Panc1 (cell line): ENCODE measurements at regions not wholly inside any gene's neighbourhood (a gene's known extent, or its start where the extent isn't known, plus 50 kb on each side); places are given as distances from the start of the nearest gene placed in this dataset.

Source experiments
- ATAC-seq: fragments of 200-7000 bp; cut with Tn5 transposase; 2 replicates; pipeline ENCODE4 v1.9.1; 2020; ENCODE audit warnings: mild to moderate bottlenecking, moderate library complexity
- BruUV-seq: library from RNA; stranded (reverse); fragments of 400-500 nt; replicated peaks from 2 replicates; lab custom pipeline; 2021; lab: Mats Ljungman, UMichigan
- CTCF ChIA-PET: fragments of 300-600 bp; sonication (Branson Sonifier 250); formaldehyde crosslinking; loops from one replicate; lab custom pipeline; 2022; ENCODE audit warnings: antibody characterized with exemption; lab: Charles Lee
- POLR2A ChIA-PET: fragments of 300-600 bp; sonication (Branson Sonifier 250); formaldehyde crosslinking; loops from one replicate; lab custom pipeline; 2022; ENCODE audit warnings: antibody characterized with exemption; lab: Charles Lee
- DNase-seq: peaks from one replicate; pipeline ENCODE4 v3.0.0-alpha.2; 2010; ENCODE audit warnings: low read depth, low spot score
- H3K27ac ChIP-seq: 2 replicates; pipeline ENCODE4 v1.5.1; 2011; ENCODE audit warnings: mild to moderate bottlenecking, low read length, inconsistent platforms
- H3K27me3 ChIP-seq: fragments of 200-500 bp; sonication (Bioruptor generic); 2 replicates; pipeline ENCODE4 v1.6.0; 2014; ENCODE audit warnings: low read length, inconsistent platforms; ENCODE audit not compliant: control insufficient read depth, insufficient read depth
- H3K36me3 ChIP-seq: fragments of 200-500 bp; sonication (Bioruptor generic); 2 replicates; pipeline ENCODE4 v1.5.1; 2014; ENCODE audit warnings: inconsistent platforms, mild to moderate bottlenecking, low read length, moderate library complexity; ENCODE audit not compliant: control insufficient read depth, insufficient read depth
- H3K4me1 ChIP-seq: 2 replicates; pipeline ENCODE4 v1.5.1; 2011; ENCODE audit warnings: inconsistent platforms, mild to moderate bottlenecking, low read length, moderate library complexity; ENCODE audit not compliant: control insufficient read depth, insufficient read depth
- H3K4me3 ChIP-seq, 2 experiments: 2 replicates each; pipeline ENCODE4 v1.5.1; 2011 to 2012; ENCODE audit warnings: low read depth in 2 of 2, low read length in 2 of 2, mild to moderate bottlenecking in 2 of 2, inconsistent platforms in 1 of 2, moderate library complexity in 1 of 2
- H3K9me3 ChIP-seq: fragments of 200-500 bp; sonication (Bioruptor generic); 2 replicates; pipeline ENCODE4 v1.5.1; 2014; ENCODE audit warnings: low read depth, mild to moderate bottlenecking, inconsistent platforms, low read length, moderate library complexity; ENCODE audit not compliant: control insufficient read depth, insufficient read depth
- POLR2AphosphoS5 ChIP-seq: IDR thresholded peaks from 2 replicates; pipeline ENCODE4 v1.6.1; 2012; ENCODE audit warnings: mild to moderate bottlenecking, low read depth, low read length, moderate library complexity
- SIN3A ChIP-seq: IDR thresholded peaks from 2 replicates; pipeline ENCODE4 v1.6.1; 2012; ENCODE audit warnings: low read depth, mild to moderate bottlenecking, low read length, moderate library complexity, borderline replicate concordance; ENCODE audit not compliant: insufficient read depth
- TCF7L2 ChIP-seq: IDR thresholded peaks from 2 replicates; pipeline ENCODE4 v1.6.1; 2011; ENCODE audit warnings: mild to moderate bottlenecking, low read depth, low read length, inconsistent platforms
- in situ Hi-C: cut with HindIII; loops from 2 replicates; pipeline ENCODE4 v1.10.0; 2016; ENCODE audit warnings: low sequenced_read_pairs, low pct_unique_long_range_greater_than_20kb
- intact Hi-C: fragments of 100-400 bp; cut with micrococcal nuclease; formaldehyde crosslinking; loops from one replicate; pipeline ENCODE4 v1.10.0; 2022; ENCODE audit not compliant: unreplicated experiment
- TF ChIP-seq, protein P1 (sequence below): fragments of 450-650 bp; IDR thresholded peaks from 2 replicates; pipeline ENCODE4 v1.5.1; 2017; ENCODE audit warnings: mild to moderate bottlenecking
- TF ChIP-seq, protein P2 (sequence below), 2 experiments: IDR thresholded peaks; 2 replicates each; pipeline ENCODE4 v1.6.1; 2011 to 2012; ENCODE audit warnings: low read depth in 2 of 2, control low read depth in 1 of 2, low read length in 1 of 2, mild to moderate bottlenecking in 1 of 2, moderate library complexity in 1 of 2; ENCODE audit not compliant: insufficient read depth in 1 of 2

DNA sequence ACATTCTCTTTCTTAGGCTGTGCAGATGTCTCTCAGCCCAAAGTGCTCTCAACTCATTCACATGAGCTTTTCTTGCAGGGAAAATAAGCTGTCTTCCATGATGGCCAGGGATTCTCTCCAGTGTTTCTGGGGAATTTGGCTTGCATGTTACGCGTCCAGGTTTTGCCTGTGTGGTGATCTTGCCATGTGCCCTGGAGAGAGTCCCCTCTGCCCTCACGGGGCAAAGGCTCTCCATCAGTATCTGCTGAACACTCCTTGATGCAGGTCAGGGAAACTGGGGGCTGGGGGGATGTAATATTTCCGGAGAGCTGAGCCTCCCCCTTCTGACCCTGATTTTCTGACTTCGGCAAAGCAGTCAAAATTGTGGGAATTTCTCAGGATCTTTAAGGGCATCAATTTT is 87.6 kb downstream of the ACKR3 start:
- H3K4me1 ChIP-seq: no peaks in the 10 kb centered on the region
- DNase-seq (no peak), ATAC-seq (no peak)
- ChIA-PET CTCF (no interaction called here), POLR2A (no interaction called here)
- H3K9me3 ChIP-seq: no peaks in the 10 kb centered on the region
- no peak for TF ChIP-seq SIN3A
- TF ChIP-seq, protein P1, sequence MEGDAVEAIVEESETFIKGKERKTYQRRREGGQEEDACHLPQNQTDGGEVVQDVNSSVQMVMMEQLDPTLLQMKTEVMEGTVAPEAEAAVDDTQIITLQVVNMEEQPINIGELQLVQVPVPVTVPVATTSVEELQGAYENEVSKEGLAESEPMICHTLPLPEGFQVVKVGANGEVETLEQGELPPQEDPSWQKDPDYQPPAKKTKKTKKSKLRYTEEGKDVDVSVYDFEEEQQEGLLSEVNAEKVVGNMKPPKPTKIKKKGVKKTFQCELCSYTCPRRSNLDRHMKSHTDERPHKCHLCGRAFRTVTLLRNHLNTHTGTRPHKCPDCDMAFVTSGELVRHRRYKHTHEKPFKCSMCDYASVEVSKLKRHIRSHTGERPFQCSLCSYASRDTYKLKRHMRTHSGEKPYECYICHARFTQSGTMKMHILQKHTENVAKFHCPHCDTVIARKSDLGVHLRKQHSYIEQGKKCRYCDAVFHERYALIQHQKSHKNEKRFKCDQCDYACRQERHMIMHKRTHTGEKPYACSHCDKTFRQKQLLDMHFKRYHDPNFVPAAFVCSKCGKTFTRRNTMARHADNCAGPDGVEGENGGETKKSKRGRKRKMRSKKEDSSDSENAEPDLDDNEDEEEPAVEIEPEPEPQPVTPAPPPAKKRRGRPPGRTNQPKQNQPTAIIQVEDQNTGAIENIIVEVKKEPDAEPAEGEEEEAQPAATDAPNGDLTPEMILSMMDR: no peak
- H3K27ac ChIP-seq: no peak overlapping the region
- no peaks in the 10 kb centered on the region; the same call in 1 of the 2 replicates for H3K36me3 ChIP-seq
- peaks cover 15% of the 10 kb centered on the region for H3K27me3 ChIP-seq
- intact Hi-C loops (no loop called here), in situ Hi-C loops (no loop called here)
- no peak overlapping the region for H3K4me3 ChIP-seq
- BruUV-seq: no TSS peak

DNA sequence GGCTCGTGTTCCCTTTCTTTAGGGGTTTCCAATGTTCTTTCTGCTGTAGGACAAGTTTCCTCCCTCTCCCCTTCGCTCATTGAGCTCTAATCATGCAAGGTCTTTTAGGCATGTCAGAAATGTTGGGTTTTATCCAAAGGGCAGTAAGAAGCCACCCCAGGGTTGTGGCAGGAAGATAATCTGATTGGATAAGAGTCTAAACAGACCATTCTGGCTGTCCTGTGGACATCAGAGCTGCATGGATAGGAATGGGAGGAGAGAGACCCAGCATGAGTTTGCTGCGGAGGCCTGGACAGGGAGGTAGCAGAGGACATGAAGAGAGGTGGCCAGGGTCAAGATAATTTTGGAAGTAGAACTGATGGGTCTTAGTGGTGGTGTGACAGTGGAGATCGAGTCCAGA is 88.2 kb downstream of the ACKR3 start:
- ChIA-PET CTCF (no interaction called here), POLR2A (no interaction called here)
- DNase-seq (no peak), ATAC-seq (no peak)
- TF ChIP-seq POLR2AphosphoS5 (no peak), TCF7L2 (no peak), SIN3A (no peak)
- TF ChIP-seq, protein P2, sequence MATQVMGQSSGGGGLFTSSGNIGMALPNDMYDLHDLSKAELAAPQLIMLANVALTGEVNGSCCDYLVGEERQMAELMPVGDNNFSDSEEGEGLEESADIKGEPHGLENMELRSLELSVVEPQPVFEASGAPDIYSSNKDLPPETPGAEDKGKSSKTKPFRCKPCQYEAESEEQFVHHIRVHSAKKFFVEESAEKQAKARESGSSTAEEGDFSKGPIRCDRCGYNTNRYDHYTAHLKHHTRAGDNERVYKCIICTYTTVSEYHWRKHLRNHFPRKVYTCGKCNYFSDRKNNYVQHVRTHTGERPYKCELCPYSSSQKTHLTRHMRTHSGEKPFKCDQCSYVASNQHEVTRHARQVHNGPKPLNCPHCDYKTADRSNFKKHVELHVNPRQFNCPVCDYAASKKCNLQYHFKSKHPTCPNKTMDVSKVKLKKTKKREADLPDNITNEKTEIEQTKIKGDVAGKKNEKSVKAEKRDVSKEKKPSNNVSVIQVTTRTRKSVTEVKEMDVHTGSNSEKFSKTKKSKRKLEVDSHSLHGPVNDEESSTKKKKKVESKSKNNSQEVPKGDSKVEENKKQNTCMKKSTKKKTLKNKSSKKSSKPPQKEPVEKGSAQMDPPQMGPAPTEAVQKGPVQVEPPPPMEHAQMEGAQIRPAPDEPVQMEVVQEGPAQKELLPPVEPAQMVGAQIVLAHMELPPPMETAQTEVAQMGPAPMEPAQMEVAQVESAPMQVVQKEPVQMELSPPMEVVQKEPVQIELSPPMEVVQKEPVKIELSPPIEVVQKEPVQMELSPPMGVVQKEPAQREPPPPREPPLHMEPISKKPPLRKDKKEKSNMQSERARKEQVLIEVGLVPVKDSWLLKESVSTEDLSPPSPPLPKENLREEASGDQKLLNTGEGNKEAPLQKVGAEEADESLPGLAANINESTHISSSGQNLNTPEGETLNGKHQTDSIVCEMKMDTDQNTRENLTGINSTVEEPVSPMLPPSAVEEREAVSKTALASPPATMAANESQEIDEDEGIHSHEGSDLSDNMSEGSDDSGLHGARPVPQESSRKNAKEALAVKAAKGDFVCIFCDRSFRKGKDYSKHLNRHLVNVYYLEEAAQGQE (IDR thresholded peaks at IDR 0.05; ENCODE audit: insufficient read depth in 1 of 2, low read depth in 2 of 2, low read length in 1 of 2): no peak
- TF ChIP-seq, protein P1: no peak
- Histone ChIP-seq H3K4me3 (no peak overlapping the region), H3K27me3 (peaks cover 16% of the 10 kb centered on the region), H3K36me3 (no peaks in the 10 kb centered on the region; the same call in 1 of the 2 replicates), H3K9me3 (no peaks in the 10 kb centered on the region), H3K4me1 (no peaks in the 10 kb centered on the region), H3K27ac (no peak overlapping the region)
- no TSS peak for BruUV-seq
- in situ Hi-C loops (no loop called here), intact Hi-C loops (no loop called here)
